GM18870 (cell line): ENCODE measurements at regions not wholly inside any gene's neighbourhood (a gene's known extent, or its start where the extent isn't known, plus 50 kb on each side); places are given as distances from the start of the nearest gene placed in this dataset.
"Not testable (repeated sequence)": the region's sequence is repeated elsewhere in the genome, so short reads cannot be mapped to it uniquely, and the experiment has no call there.

Experiments used
- ATAC-seq: cut with Tn5 transposase; IDR thresholded peaks from one replicate; pipeline ENCODE4 v1.9.1; 2021; ENCODE audit warnings: moderate library complexity; ENCODE audit not compliant: unreplicated experiment

GRCh38 chr4:118586357-118586790 lies 98.8 kb upstream of the METTL14 start:
- ATAC-seq, result no peak

GRCh38 chr4:118587116-118587831 lies 97.9 kb upstream of the METTL14 start:
- ATAC-seq, result no peak

GRCh38 chr4:118587946-118588345 lies 97.2 kb upstream of the METTL14 start:
- no peak for ATAC-seq

GRCh38 chr4:118589471-118590055 lies 95.6 kb upstream of the METTL14 start:
- no peak for ATAC-seq

- ATAC-seq, result peak; percentile 100
Observed at GRCh38 chr4:118591339-118592046, 93.7 kb upstream of the METTL14 start.

GRCh38 chr4:118592289-118592688 lies 92.9 kb upstream of the METTL14 start:
- ATAC-seq, result not testable (repeated sequence)

- ATAC-seq, result not testable (repeated sequence)
Observed at GRCh38 chr4:118595883-118596282, 89.3 kb upstream of the METTL14 start.

GRCh38 chr4:118625097-118625496 lies 60.1 kb upstream of the METTL14 start:
- not testable (repeated sequence) for ATAC-seq

- not testable (repeated sequence) for ATAC-seq
Observed at GRCh38 chr4:118629697-118630096, 55.5 kb upstream of the METTL14 start.

- not testable (repeated sequence) for ATAC-seq
Observed at GRCh38 chr4:118630897-118631296, 54.3 kb upstream of the METTL14 start.

GRCh38 chr4:118631321-118632050 lies 53.7 kb upstream of the METTL14 start:
- not testable (repeated sequence) for ATAC-seq

- ATAC-seq, result not testable (repeated sequence)
Observed at GRCh38 chr4:118633476-118633875, 51.7 kb upstream of the METTL14 start.

- ATAC-seq, result not testable (repeated sequence)
Observed at GRCh38 chr4:118634126-118634875, 50.9 kb upstream of the METTL14 start.
